HG03066 (cell line): ENCODE measurements at regions not wholly inside any gene's neighbourhood (a gene's known extent, or its start where the extent isn't known, plus 50 kb on each side); places are given as distances from the start of the nearest gene placed in this dataset.

Experiments used
- ATAC-seq: cut with Tn5 transposase; IDR thresholded peaks from one replicate; pipeline ENCODE4 v1.9.1; 2021; ENCODE audit warnings: low read depth; ENCODE audit not compliant: unreplicated experiment

DNA sequence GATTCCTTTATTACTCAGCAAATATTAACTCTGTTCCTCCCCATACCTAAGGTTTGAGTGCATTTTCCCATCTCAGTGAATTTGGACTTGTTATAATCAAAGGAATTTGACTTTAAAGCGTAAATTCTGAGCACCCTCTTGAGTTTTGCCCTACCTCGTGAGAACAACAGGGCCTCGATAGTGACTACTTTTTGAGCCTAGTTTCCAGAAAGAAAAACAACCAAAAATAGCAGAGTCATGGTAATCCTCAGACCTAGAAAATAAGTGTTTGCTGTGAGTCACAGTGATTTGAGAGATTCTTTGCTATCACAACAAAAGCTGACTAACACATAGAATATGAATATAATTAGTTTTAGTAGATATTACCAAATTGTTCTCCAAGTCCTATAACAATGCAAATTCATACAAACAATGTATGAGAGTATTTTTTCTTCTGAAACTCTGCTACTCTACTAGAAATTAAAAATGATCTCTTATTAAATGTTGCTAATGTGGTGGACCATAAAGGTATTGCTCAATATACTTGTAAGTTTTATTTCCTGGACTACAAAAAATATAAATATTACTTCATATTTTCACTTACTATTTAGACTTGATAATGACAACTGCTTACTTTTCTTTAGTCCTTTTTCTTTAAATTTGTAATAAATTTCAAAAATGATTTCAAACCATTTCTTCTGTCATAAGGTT, 759.7 kb downstream of the BRINP1 start:
- ATAC-seq = no peak

DNA sequence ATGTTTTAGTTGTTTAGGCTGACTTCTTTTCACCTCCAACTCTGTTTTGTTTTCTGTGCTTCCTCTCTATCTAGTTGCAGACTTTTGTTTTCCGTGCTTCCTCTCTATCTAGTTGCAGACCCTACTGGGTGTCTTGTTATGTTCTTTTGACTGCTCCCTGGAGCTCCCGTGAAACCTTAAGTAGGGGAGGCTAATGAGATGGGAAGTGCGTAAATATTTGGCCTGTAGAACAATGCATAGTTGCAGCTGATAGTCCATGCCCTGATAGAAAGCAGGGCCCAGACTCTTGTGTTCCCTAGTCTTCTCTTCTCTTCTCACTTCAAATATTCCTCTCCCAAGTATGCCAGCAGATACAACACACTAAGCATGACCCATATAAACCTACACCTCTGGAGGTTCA, 757.0 kb downstream of the BRINP1 start:
- no peak for ATAC-seq

DNA sequence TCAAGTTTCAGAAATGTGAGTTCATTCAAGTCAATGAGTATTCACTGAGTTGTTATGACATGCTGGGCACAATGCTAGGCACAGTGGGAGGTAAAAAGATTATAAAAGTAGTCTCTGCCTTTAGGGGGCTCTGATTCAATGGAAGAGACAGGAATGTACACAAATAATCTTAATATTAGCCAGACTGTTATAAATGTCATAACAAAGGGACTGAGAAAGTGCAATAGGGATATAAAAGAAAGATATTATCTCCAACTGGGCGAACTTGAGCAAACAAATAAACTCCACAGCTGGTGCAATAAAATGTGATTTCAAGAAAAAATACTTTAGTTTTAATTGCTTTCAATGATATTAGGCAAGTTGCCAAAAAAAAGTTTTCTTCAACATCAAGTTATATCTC, 755.2 kb downstream of the BRINP1 start:
- ATAC-seq = no peak

DNA sequence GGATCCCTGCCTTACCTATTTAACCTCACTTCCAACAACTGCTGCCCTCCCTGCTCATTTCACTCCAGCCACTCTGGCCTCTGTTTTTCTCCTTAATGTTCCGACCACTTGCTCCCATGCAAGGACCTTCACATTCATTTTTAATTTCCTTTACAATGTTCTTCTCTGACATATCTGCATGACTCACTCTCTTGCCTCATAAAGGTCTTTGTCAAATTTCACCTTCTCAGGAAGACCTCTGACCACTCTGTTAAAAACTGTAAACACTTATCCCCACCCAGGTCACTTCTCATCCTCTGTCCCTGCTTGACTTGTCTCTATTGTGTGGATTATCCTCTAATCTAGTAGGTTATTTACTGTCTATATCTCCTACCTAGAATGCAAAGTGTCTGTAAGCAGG, 751.2 kb downstream of the BRINP1 start:
- ATAC-seq = no peak

DNA sequence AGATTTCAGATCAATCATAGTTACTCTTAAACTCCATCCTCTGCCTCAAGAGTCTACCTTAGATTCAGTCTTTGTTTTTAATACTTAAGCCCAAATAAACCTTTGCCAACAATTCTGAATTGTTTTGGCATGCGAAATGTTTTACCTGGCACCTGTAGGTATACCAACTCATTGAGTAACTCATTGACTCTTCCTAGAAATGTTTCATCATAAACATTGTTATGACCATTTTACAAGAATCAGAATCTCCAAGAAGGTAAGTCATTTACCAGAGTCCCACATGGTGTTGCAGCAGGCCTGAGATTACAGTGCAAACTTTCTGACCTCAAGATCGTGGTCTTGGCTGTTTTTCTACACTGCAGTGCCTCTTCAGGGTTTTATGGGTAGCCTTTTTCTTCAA, 750.4 kb downstream of the BRINP1 start:
- no peak for ATAC-seq

DNA sequence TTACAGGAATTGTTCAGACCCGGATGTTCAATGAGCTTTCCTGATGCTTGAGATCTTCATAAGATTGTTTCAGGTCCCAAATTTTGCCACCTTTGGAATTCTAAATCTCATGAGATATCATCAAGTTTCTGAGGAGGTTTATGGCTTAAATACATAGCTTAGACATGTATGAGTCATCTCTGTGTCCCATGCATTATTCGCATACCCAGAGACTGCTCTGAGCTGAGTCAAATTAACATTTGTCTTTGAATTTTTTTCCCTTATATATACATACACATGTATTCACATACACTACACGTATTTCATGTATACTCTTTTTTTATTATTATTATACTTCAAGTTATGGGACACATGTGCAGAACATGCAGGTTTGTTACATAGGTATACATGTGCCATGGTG, 744.6 kb downstream of the BRINP1 start:
- no peak for ATAC-seq

DNA sequence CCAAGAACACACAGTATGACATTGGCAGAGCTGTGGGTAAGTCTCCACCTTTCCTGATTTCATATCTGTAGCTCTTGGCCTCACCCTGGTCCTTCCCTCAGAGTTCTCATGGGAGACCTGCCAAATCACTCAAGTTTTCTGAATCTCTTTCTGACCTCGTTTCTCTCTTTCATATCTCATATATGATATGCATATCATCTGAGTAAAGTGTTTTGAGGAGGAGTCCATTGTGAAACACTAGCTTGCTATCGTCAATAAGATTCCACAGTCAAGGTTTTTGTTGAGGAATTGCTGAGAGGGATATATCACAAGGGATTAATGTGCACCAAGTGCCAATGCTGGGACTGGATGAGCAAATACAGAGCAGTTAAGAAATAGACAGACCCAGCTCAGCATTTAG, 739.2 kb downstream of the BRINP1 start:
- no peak for ATAC-seq

DNA sequence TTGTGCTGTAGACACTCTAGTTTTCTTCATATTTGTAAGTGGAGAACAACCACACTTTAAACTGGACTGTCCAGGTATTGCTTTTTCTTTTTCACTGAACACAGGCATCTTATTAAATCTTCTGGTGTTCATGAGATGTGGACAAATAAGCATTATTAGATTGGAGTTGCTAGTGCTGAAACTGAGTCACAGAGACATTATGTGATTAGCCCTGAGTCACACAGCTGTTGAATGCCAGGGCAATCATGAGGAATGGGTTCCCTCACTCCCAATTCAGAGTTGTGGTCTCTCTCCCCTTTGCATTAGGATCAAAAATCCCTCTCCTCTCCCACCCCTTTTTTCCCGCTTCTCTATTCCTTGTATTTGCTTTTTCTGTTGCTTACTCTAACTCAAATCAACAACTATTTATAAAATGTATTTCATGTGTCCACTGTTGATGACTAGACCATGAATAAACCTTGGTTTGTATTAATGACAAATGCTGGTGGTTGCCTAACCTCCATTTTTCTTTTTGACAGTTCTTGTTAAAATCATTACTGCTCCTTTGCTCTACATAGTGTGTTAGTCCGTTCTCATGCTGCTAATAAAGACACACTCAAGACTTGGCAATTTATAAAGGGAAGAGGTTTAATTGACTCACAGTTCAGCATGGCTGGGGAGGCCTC, 738.2 kb downstream of the BRINP1 start:
- no peak for ATAC-seq

DNA sequence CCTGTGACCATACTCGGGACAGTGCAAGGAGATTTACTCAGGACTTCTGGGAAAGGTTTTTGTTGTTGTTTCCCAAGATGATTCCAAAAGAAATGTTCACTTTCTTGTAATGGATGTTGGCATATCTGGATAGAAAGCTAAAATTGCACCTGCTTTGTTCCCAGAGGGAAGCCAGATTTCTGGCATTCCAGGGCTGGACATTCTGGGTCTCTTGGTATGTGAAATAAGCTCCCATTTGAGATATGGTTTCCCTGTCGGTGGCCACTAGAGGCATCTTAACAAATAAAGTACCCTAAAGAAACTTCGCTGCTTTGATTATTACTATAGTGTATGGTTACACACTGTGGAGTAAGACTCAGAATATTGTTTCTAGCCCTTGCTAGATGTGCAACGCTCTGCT, 737.3 kb downstream of the BRINP1 start:
- ATAC-seq = no peak

DNA sequence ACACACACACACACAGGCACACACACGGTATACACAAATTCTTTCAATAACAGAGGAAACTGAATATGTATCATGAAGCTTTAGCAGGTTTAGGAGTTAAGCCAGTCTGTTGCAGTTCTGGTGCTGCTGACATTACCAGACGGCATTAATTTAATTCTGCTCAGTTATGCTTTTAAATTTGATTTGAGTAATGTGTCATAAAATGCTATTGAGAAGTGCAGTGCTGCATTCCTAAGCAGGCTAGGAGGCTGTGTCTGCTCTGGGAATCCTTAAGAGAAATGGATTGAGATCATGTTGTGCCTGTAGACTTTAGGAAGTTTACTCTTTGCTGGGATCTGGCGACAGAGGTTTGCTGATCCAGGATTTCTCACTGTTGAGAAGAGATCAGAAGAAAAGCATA, 733.8 kb downstream of the BRINP1 start:
- ATAC-seq = no peak

DNA sequence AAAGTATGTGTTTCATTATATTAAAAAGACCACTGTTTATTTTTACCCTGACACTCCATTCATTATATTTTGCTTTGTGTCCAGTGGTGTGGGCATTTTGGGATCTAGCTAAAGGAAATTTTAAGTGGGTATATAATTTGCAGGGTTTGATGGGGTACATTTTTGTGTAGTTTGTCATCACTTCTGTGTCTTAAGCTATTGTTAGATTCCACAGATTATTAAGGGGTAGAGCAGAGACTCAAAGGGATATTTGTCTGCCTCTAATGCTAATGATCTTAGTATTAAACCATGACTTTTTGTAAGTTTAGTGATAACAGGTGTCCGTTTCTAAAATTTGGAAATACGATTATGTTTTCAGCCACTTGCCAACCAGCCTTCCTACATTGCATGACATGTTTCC, 731.6 kb downstream of the BRINP1 start:
- no peak for ATAC-seq

DNA sequence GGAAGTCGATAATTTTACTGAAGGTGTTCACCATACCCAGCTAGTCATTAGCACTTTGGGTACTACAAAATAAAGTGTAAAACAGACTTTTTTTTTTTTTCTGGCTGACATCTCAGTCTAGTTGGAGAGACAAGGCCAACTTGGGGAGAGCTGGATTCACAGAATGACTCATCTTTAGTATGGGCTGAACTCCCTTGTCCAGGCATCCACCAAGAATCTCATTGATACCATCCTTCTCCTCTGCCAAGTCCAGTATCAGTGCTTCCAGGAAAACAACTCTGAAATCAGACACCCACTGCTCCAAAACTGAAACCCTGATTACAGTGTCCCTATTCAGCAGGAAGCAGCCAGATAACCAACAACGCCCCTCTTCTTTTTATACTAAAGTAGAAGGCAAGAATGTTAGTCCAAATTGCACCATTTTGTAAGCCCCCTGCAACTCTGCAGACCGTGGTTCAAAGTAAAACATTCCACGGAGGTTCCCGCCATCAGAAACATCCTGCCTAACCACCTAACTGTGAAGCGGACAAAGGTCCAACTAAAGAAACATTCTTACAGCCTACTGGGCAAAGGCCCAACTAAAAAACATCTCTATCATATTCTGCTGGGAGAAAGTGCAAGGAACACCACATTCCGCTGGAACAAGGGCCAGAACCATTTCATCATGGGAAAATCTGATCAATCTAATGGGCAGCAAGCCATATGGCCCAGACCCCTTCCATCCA, 728.2 kb downstream of the BRINP1 start:
- no peak for ATAC-seq

DNA sequence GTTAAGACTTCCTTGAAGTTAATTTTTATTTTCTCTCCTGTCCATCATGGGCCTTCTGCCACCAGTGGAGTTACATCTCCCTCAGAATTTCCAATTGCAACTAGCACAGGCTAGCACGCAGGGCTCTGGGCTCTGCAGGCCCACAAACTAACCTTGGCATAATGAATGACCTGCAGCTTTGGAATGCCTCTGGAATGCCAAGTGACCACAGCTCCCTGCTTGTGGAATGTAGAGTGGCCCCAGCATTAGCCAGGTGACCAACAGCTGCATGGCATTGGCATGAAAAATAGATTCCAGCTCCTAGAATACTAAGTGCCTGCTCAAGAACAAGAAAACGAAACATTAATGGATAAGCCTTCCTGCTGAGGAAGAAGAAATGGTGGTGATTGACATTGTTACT, 726.1 kb downstream of the BRINP1 start:
- no peak for ATAC-seq

DNA sequence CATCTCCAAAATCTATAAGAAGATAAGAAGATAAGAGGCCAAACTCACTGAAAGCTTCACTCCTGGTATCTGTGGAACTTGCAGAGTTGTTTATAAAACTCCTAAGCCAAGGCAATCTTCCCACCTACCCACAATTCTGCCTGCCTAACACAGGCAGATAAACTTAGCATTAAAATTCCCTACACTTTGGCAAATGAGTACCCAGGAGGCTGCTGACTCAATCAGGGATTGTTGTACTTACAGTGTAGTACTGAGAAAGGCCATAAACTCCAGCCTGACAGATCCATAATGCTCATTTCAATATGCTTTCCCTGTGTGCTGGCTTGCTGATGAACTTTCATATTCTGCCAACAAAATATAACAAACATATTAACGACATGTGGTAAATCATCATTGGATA, 725.2 kb downstream of the BRINP1 start:
- no peak for ATAC-seq

DNA sequence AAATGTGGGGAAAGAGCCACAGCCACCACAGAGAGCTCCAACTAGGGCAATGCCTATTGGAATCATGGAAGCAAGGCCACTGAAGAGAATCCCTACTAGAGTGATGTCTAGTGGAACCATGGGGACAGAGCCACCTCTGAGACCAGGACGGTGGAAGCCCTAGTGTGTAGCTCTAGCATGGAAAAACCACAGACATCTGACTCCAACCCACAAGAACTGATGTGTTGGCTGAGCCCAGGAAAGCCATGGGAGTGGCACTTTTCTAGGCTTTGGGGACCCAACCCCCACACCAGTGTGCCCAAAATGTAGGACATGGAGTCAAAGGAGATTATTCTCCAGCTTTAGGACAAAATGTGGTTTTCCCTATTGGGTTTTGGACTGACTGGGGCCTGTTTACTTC, 721.9 kb downstream of the BRINP1 start:
- ATAC-seq = no peak

DNA sequence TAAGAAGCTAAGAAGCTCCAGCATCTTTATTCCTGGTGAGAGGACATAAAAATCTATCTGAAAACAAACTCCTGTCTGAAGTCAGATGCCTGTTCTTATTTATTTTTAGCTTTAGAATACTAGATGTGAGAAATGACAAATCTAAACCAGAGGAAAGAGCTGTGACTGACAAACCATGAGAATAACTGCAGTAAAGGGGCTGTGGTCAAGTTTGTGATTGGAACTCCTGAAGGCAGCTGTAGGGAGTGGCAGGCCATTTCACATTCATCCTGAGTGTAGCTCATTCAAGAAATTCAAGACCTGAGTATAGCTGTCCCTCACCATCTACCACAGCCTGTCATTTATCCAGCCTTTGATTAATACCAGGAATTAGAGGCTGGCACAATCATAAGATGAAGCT, 718.8 kb downstream of the BRINP1 start:
- ATAC-seq = no peak

DNA sequence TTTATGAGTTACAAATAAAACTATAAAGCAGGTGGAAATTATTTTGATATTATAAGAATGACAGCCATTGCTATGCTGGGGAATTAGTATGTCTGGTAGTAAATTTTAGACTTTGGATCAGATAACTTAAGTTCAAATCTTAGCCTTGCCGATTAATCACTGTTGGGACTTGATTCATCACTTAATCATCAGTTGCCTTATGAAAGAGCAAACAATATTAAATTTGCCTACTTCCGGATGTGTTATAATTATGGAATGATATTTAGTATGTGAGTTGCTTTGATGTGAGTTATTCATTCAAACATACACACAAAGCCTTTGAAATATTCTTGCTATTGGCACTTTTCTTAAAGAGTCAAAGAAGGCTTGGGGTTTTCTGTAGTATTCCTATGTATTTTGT, 717.7 kb downstream of the BRINP1 start:
- no peak for ATAC-seq

DNA sequence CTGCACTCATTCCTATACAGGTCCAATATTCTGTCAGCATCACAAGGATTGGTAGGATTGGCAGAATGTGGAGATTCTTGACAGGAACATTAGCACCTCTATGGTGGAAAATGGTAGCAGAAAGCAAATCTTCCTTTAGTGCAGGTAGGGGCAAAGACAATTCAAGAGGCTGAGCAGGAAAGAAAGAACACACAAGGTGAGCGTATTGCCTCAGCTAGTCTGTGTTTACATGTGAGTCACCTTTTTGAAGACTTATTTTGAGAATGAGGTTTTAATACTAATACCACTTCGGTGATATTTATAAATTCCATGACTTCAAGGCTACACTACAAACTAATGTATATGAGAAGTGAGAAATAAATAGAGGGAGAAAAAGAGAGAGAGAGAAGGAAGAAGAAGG, 717.0 kb downstream of the BRINP1 start:
- ATAC-seq = no peak

DNA sequence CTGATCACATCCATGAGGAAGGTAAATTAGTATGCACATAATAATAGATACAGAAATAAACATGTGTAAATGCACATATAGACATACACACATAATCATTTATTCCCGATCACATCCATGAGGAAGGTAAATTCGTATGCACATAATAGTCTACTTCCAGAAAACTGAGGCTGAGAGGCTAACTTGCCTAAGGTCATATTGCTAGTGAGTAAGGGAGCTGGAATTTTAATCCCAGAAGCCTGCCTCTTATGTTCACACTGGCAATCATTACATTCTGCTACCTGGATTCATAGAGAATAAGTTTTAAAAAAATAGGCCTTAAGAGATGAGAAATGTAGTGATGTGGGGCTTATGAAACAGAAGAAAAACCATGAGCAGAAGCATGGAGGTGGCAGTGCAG, 716.3 kb downstream of the BRINP1 start:
- ATAC-seq = no peak

DNA sequence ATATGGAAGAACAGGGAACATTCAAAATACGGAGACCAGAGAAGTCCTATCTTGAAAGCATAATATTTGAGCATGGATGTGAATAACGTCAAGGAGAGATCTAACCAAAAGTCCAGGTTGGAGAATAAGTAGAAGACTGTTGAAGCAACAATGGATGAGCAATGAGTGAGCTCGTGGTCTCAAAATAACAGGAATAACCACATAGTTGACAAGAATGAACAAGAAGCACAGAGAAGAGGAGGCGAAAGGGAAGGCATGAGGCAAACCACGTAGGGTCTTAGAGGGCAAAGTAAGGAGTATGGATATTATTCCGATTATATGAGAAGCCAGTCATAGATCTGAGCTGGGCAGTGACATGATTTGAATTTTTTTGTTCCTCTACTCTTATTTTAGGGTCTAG, 710.2 kb downstream of the BRINP1 start:
- ATAC-seq = no peak

DNA sequence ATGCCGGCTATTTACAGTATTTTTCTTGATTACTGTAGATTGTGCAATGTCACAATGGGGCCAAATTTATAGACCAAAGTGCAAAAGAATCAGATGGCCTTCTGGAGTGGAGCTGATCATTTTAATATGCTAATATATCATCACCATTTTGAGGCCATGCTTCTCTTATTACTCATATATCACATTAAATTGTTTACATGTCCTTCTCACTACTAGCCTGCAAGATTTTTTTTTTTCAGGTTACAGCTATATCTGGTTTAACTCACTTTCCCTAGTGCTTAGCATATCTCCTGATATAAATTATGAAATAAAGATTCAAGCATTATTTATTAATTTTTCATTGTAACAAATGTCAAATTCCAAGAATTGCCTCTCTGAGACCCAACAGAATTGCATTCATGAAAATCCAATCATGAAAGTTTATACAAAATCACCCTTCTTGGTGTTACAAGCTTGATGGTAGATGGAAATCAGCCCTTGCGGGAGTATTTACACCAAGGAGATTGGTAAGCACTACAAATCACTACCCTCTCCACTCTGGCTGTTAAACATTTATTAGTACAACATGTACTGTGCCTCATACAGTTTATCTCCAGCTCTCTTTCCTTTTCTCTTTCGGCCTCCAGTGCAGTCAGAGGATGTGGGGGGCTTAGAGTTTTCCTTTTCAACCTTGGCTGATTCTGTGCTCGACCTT, 703.9 kb downstream of the BRINP1 start:
- ATAC-seq = no peak
